Mesodermal cell (in vitro differentiated cells): ENCODE measurements at regions not wholly inside any gene's neighbourhood (a gene's known extent, or its start where the extent isn't known, plus 50 kb on each side); places are given as distances from the start of the nearest gene placed in this dataset.
"Not testable (repeated sequence)": the region's sequence is repeated elsewhere in the genome, so short reads cannot be mapped to it uniquely, and the experiment has no call there.

ENCODE experiments used
- H3K27ac ChIP-seq: 2 replicates; pipeline ENCODE4 v1.7.0; 2013; ENCODE audit warnings: mild to moderate bottlenecking, low read depth, low read length, moderate library complexity; ENCODE audit not compliant: severe bottlenecking
- H3K36me3 ChIP-seq: 2 replicates; pipeline ENCODE4 v1.7.1; 2013; ENCODE audit warnings: mild to moderate bottlenecking, low read length, moderate library complexity; ENCODE audit not compliant: control insufficient read depth, insufficient read depth
- H3K4me1 ChIP-seq: one replicate; pipeline ENCODE4 v1.7.1; 2013; ENCODE audit warnings: mild to moderate bottlenecking, low read length; ENCODE audit not compliant: insufficient read depth, control insufficient read depth, poor library complexity, severe bottlenecking
- H3K4me3 ChIP-seq: 2 replicates; pipeline ENCODE4 v1.7.0; 2013; ENCODE audit warnings: low read length, control low read depth, mild to moderate bottlenecking; ENCODE audit not compliant: insufficient read depth, poor library complexity, severe bottlenecking; ENCODE audit errors: extremely low read depth
- H3K9me3 ChIP-seq: 2 replicates; pipeline ENCODE4 v1.7.1; 2013; ENCODE audit warnings: mild to moderate bottlenecking, low read length, moderate library complexity; ENCODE audit not compliant: control insufficient read depth
- WGBS, 2 experiments: methylation state at CpG; one replicate each; pipeline ENCODE4 v1.1.5; 2013; ENCODE audit warnings: missing lambda C conversion rate in 2 of 2; ENCODE audit not compliant: insufficient coverage in 2 of 2; 5-methylcytosine and 5-hydroxymethylcytosine counted together

GRCh38 chr2:142716463-142717242, 160.8 kb upstream of the KYNU start:
- WGBS, 2 experiments, result 81 to 89% methylated on average over 4 to 5 of the region's 6 CpGs
- H3K9me3 ChIP-seq, result no peaks in the 10 kb centered on the region
- no peaks in the 10 kb centered on the region for H3K4me1 ChIP-seq
- peak overlapping the region; percentile 8 for H3K27ac ChIP-seq
- no peaks in the 10 kb centered on the region for H3K36me3 ChIP-seq
- no peak overlapping the region for H3K4me3 ChIP-seq

GRCh38 chr2:142714600-142714999, 162.9 kb upstream of the KYNU start:
- Histone ChIP-seq H3K4me1 (no peaks in the 10 kb centered on the region), H3K4me3 (no peak overlapping the region)
- 60% methylated on average over 1 of the region's 2 CpGs; no CpG with 5 or more reads in 1 of the 2 experiments for WGBS, 2 experiments

GRCh38 chr2:142710336-142710735, 167.1 kb upstream of the KYNU start:
- Histone ChIP-seq H3K36me3 (no peaks in the 10 kb centered on the region), H3K4me1 (no peaks in the 10 kb centered on the region), H3K9me3 (no peaks in the 10 kb centered on the region), H3K27ac (no peak overlapping the region), H3K4me3 (no peak overlapping the region)
- WGBS, 2 experiments, result 83 to 100% methylated on average over 1 of the region's 1 CpG

More at GRCh38 chr2:142714600-142714999, 162.9 kb upstream of the KYNU start:
- H3K9me3 ChIP-seq, result no peaks in the 10 kb centered on the region
- H3K27ac ChIP-seq, result no peak overlapping the region
- H3K36me3 ChIP-seq, result no peaks in the 10 kb centered on the region

- H3K4me1 ChIP-seq, result no peaks in the 10 kb centered on the region
- 98 to 100% methylated on average over 5 to 10 of the region's 14 CpGs for WGBS, 2 experiments
- H3K27ac ChIP-seq, result no peak overlapping the region
- no peaks in the 10 kb centered on the region for H3K9me3 ChIP-seq
- H3K36me3 ChIP-seq, result no peaks in the 10 kb centered on the region
- no peak overlapping the region for H3K4me3 ChIP-seq
Observed at GRCh38 chr2:142707318-142707717, 170.1 kb upstream of the KYNU start.

GRCh38 chr2:142702397-142702796, 175.1 kb upstream of the KYNU start:
- WGBS, 2 experiments, result 98 to 100% methylated on average over 1 to 9 of the region's 24 CpGs
- not testable (repeated sequence) for H3K36me3 ChIP-seq, H3K4me1 ChIP-seq, H3K27ac ChIP-seq, H3K4me3 ChIP-seq, H3K9me3 ChIP-seq

GRCh38 chr2:142695350-142696257, 181.9 kb upstream of the KYNU start:
- not testable (repeated sequence) for H3K36me3 ChIP-seq, H3K4me3 ChIP-seq, H3K9me3 ChIP-seq
- H3K27ac ChIP-seq, result peak overlapping the region; percentile 64
- WGBS, 2 experiments, result 63 to 77% methylated on average over 3 to 5 of the region's 11 CpGs
- H3K4me1 ChIP-seq, result peaks cover 24% of the 10 kb centered on the region

- 100% methylated on average over 1 of the region's 2 CpGs for WGBS, 2 experiments
- Histone ChIP-seq H3K4me3 (no peak overlapping the region), H3K27ac (no peak overlapping the region), H3K9me3 (no peaks in the 10 kb centered on the region), H3K4me1 (peaks cover 24% of the 10 kb centered on the region), H3K36me3 (no peaks in the 10 kb centered on the region)
Observed at GRCh38 chr2:142694282-142694681, 183.2 kb upstream of the KYNU start.

- no peak overlapping the region for H3K4me3 ChIP-seq
- WGBS, 2 experiments, result 75 to 80% methylated on average over 1 to 2 of the region's 4 CpGs
- no peaks in the 10 kb centered on the region for H3K9me3 ChIP-seq
- H3K4me1 ChIP-seq, result peaks cover 24% of the 10 kb centered on the region
- H3K27ac ChIP-seq, result peak overlapping the region; percentile 55
- H3K36me3 ChIP-seq, result no peaks in the 10 kb centered on the region
Observed at GRCh38 chr2:142693171-142693950, 184.1 kb upstream of the KYNU start.

- Histone ChIP-seq H3K27ac (no peak overlapping the region), H3K4me3 (no peak overlapping the region), H3K36me3 (no peaks in the 10 kb centered on the region), H3K9me3 (no peaks in the 10 kb centered on the region), H3K4me1 (peaks cover 11% of the 10 kb centered on the region)
- no CpG with 5 or more reads among the region's 4 CpGs for WGBS, 2 experiments
Observed at GRCh38 chr2:142688856-142689605, 188.4 kb upstream of the KYNU start.

GRCh38 chr2:142687509-142687908, 190.0 kb upstream of the KYNU start:
- Histone ChIP-seq H3K9me3 (no peaks in the 10 kb centered on the region), H3K36me3 (no peaks in the 10 kb centered on the region), H3K27ac (no peak overlapping the region), H3K4me3 (no peak overlapping the region), H3K4me1 (no peaks in the 10 kb centered on the region)
- WGBS, 2 experiments, result 100% methylated on average over 2 of the region's 5 CpGs; no CpG with 5 or more reads in 1 of the 2 experiments
